GM12891 (cell line): ENCODE measurements at regions not wholly inside any gene's neighbourhood (a gene's known extent, or its start where the extent isn't known, plus 50 kb on each side); places are given as distances from the start of the nearest gene placed in this dataset.

ENCODE experiments used
- DNase-seq: peaks from one replicate; pipeline ENCODE4 v3.0.0; 2011; ENCODE audit warnings: low spot score; ENCODE audit not compliant: insufficient read length
- FAIRE-seq: peaks from 2 replicates; lab custom pipeline; 2011; peaks lifted over from hg19 to GRCh38; lab: Jason Lieb, UNC
- PAX5 ChIP-seq: IDR thresholded peaks from 2 replicates; pipeline ENCODE4 v1.6.1; 2011; ENCODE audit warnings: low read length, moderate library complexity, mild to moderate bottlenecking; ENCODE audit not compliant: insufficient read depth, severe bottlenecking
- POLR2A ChIP-seq: IDR thresholded peaks from 2 replicates; pipeline ENCODE4 v1.6.1; 2011; ENCODE audit warnings: low read depth, low read length, control low read depth
- POLR2AphosphoS5 ChIP-seq: IDR thresholded peaks from 2 replicates; pipeline ENCODE4 v1.6.1; 2011; ENCODE audit warnings: low read depth, low read length, control low read depth
- POU2F2 ChIP-seq: IDR thresholded peaks from 2 replicates; pipeline ENCODE4 v1.6.1; 2011; ENCODE audit warnings: low read depth, mild to moderate bottlenecking, control low read depth, low read length, moderate library complexity
- SPI1 ChIP-seq: IDR thresholded peaks from 2 replicates; pipeline ENCODE4 v1.6.1; 2011; ENCODE audit warnings: low read depth, low read length, control low read depth
- TAF1 ChIP-seq: IDR thresholded peaks from 2 replicates; pipeline ENCODE4 v1.6.1; 2011; ENCODE audit warnings: low read depth, low read length, control low read depth

- FAIRE-seq (no peak), DNase-seq (no peak)
- TF ChIP-seq PAX5, result no peak
- no peak for TF ChIP-seq POU2F2
- no peak for TF ChIP-seq TAF1
- no peak for TF ChIP-seq POLR2A
- no peak for TF ChIP-seq SPI1
- no peak for TF ChIP-seq POLR2AphosphoS5
Measured at GRCh38 chr14:34065690-34066391, 115.0 kb upstream of the EGLN3 start.

- TF ChIP-seq POLR2AphosphoS5 (no peak), SPI1 (no peak), PAX5 (no peak), POU2F2 (no peak)
- DNase-seq, result no peak
- no peak for FAIRE-seq
Measured at GRCh38 chr14:34065236-34065635, 114.4 kb upstream of the EGLN3 start.

- FAIRE-seq (no peak), DNase-seq (no peak)
- TF ChIP-seq TAF1 (no peak), PAX5 (no peak), POLR2A (no peak), POU2F2 (no peak), POLR2AphosphoS5 (no peak), SPI1 (no peak)
Measured at GRCh38 chr14:34064349-34064748, 113.5 kb upstream of the EGLN3 start.

- FAIRE-seq, result no peak
- no peak for DNase-seq
- TF ChIP-seq TAF1, result no peak
- no peak for TF ChIP-seq POU2F2
- no peak for TF ChIP-seq SPI1
- TF ChIP-seq POLR2AphosphoS5, result no peak
- TF ChIP-seq POLR2A, result no peak
- no peak for TF ChIP-seq PAX5
Measured at GRCh38 chr14:34063470-34064164, 112.7 kb upstream of the EGLN3 start.

GRCh38 chr14:34063042-34063441, 112.2 kb upstream of the EGLN3 start:
- DNase-seq, result no peak
- TF ChIP-seq PAX5, result no peak
- no peak for TF ChIP-seq SPI1
- TF ChIP-seq TAF1, result no peak
- TF ChIP-seq POLR2A, result no peak
- no peak for TF ChIP-seq POU2F2
- TF ChIP-seq POLR2AphosphoS5, result no peak
- FAIRE-seq, result no peak

- FAIRE-seq (no peak), DNase-seq (no peak)
- TF ChIP-seq SPI1, result no peak
- no peak for TF ChIP-seq POLR2A
- no peak for TF ChIP-seq TAF1
- TF ChIP-seq POLR2AphosphoS5, result no peak
- no peak for TF ChIP-seq POU2F2
- TF ChIP-seq PAX5, result no peak
Measured at GRCh38 chr14:34062353-34062973, 111.6 kb upstream of the EGLN3 start.

- TF ChIP-seq POLR2AphosphoS5 (no peak), SPI1 (peak; percentile 24; the same call in 1 of the 2 replicates)
- no peak for DNase-seq
- FAIRE-seq, result no peak
Measured at GRCh38 chr14:34060651-34060999, 109.8 kb upstream of the EGLN3 start.

GRCh38 chr14:34059925-34060650, 109.2 kb upstream of the EGLN3 start:
- peak; percentile 63 for FAIRE-seq
- peak; percentile 71 for DNase-seq
- TF ChIP-seq SPI1 (no peak), POLR2A (0 out of 2 replicates have a peak, but pooled peaks have one; percentile 44), POU2F2 (0 out of 2 replicates have a peak, but pooled peaks have one; percentile 14), TAF1 (no peak)
